ENCODE measurements at regions not wholly inside any gene's neighbourhood (a gene's known extent, or its start where the extent isn't known, plus 50 kb on each side); places are given as distances from the start of the nearest gene placed in this dataset.

- H3K36me3 ChIP-seq (ENCODE audit: insufficient read depth, low read length) = no peaks in the 10 kb centered on the region
- no peak overlapping the region for H3K9ac ChIP-seq (ENCODE audit: low read depth, low read length)
- no peaks in the 10 kb centered on the region for H3K4me1 ChIP-seq (ENCODE audit: insufficient read depth, low read length)
- 0 out of 2 replicates have a peak, but pooled peaks cover 3% of the 10 kb centered on the region for H3K9me3 ChIP-seq (ENCODE audit: control insufficient read depth, insufficient read depth, low read length)
These were observed 143.2 kb upstream of the PDE10A start for GRCh38 chr6:165806126-165806810.

GRCh38 chr6:165805636-165806035 is 142.6 kb upstream of the PDE10A start:
- H3K9me3 ChIP-seq (ENCODE audit: control insufficient read depth, insufficient read depth, low read length) = 0 out of 2 replicates have a peak, but pooled peaks cover 3% of the 10 kb centered on the region

GRCh38 chr6:165805067-165805555 is 142.1 kb upstream of the PDE10A start:
- Histone ChIP-seq H3K36me3 (ENCODE audit: insufficient read depth, low read length) (no peaks in the 10 kb centered on the region), H3K9me3 (ENCODE audit: control insufficient read depth, insufficient read depth, low read length) (0 out of 2 replicates have a peak, but pooled peaks cover 3% of the 10 kb centered on the region), H3K9ac (ENCODE audit: low read depth, low read length) (peak overlapping the region; percentile 47; the same call in 1 of the 2 replicates), H3K4me1 (ENCODE audit: insufficient read depth, low read length) (no peaks in the 10 kb centered on the region)

More at GRCh38 chr6:165805636-165806035, 142.6 kb upstream of the PDE10A start:
- Histone ChIP-seq H3K4me1 (ENCODE audit: insufficient read depth, low read length) (no peaks in the 10 kb centered on the region), H3K9ac (ENCODE audit: low read depth, low read length) (peak overlapping the region; percentile 47; the same call in 1 of the 2 replicates), H3K36me3 (ENCODE audit: insufficient read depth, low read length) (no peaks in the 10 kb centered on the region)

GRCh38 chr6:165804331-165805066 is 141.5 kb upstream of the PDE10A start:
- H3K36me3 ChIP-seq (ENCODE audit: insufficient read depth, low read length) = no peaks in the 10 kb centered on the region
- H3K4me1 ChIP-seq (ENCODE audit: insufficient read depth, low read length) = no peaks in the 10 kb centered on the region
- 0 out of 2 replicates have a peak, but pooled peaks cover 3% of the 10 kb centered on the region for H3K9me3 ChIP-seq (ENCODE audit: control insufficient read depth, insufficient read depth, low read length)
- H3K9ac ChIP-seq (ENCODE audit: low read depth, low read length) = peak overlapping the region; percentile 47; the same call in 1 of the 2 replicates

GRCh38 chr6:165800337-165800736 is 137.3 kb upstream of the PDE10A start:
- H3K4me1 ChIP-seq (ENCODE audit: insufficient read depth, low read length) = no peaks in the 10 kb centered on the region
- no peaks in the 10 kb centered on the region for H3K36me3 ChIP-seq (ENCODE audit: insufficient read depth, low read length)
- no peaks in the 10 kb centered on the region for H3K9me3 ChIP-seq (ENCODE audit: control insufficient read depth, insufficient read depth, low read length)
- no peak overlapping the region for H3K9ac ChIP-seq (ENCODE audit: low read depth, low read length)

- H3K4me1 ChIP-seq (ENCODE audit: insufficient read depth, low read length) = no peaks in the 10 kb centered on the region
- no peaks in the 10 kb centered on the region for H3K9me3 ChIP-seq (ENCODE audit: control insufficient read depth, insufficient read depth, low read length)
- H3K36me3 ChIP-seq (ENCODE audit: insufficient read depth, low read length) = no peaks in the 10 kb centered on the region
- no peak overlapping the region for H3K9ac ChIP-seq (ENCODE audit: low read depth, low read length)
These were observed 136.5 kb upstream of the PDE10A start for GRCh38 chr6:165799391-165800153.

DNA sequence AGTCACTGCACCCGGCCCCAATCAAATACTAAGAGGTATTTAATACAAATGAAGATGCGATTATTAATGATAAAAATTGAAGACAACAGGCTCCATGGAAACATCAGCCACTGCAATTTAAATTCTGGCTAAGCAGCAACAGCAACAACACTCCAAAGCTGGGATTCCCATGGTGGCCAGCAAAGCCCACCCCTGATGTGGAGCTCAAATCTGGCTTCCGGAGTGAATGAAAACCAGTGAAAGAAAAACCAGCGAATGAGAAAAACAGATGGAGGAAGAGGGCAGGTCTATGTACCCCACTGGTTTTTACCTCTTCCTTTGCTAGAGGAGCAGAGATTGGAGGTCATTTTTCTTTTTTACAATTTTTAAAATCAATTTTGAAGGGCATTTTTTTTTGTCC is 135.9 kb upstream of the PDE10A start:
- Histone ChIP-seq H3K36me3 (ENCODE audit: insufficient read depth, low read length) (no peaks in the 10 kb centered on the region), H3K4me1 (ENCODE audit: insufficient read depth, low read length) (no peaks in the 10 kb centered on the region), H3K9ac (ENCODE audit: low read depth, low read length) (no peak overlapping the region), H3K9me3 (ENCODE audit: control insufficient read depth, insufficient read depth, low read length) (no peaks in the 10 kb centered on the region)

- no peaks in the 10 kb centered on the region for H3K9me3 ChIP-seq (ENCODE audit: control insufficient read depth, insufficient read depth, low read length)
- H3K4me1 ChIP-seq (ENCODE audit: insufficient read depth, low read length) = no peaks in the 10 kb centered on the region
These were observed 131.1 kb upstream of the PDE10A start for GRCh38 chr6:165794179-165794601.

DNA sequence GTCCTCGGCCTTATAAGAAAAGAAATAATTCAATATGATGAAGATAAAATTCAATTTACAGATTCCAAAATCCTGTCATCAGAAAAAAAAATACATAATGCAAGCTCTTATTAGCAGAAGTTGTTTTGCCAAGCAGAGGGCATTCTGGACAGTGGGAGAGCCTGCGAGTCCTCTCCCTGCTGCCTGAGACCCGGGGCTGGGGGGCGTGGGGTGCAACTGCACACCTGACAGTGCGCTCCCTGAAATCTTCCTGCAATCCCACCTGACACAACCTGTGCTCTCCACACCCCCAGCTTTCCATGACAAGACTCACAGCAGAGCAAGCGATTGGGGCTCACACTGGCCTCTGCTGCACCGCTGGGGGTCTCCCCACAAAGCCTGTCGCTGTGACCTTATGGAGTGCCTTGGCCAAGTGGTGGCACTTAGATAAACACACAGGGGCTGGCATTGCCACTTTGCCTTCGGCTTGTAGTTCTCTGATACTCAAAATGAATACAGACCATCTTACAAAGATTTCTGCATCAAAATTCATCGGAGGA is 130.3 kb upstream of the PDE10A start:
- H3K36me3 ChIP-seq (ENCODE audit: insufficient read depth, low read length) = no peaks in the 10 kb centered on the region
- H3K4me1 ChIP-seq (ENCODE audit: insufficient read depth, low read length) = no peaks in the 10 kb centered on the region
- H3K9me3 ChIP-seq (ENCODE audit: control insufficient read depth, insufficient read depth, low read length) = no peaks in the 10 kb centered on the region
- H3K9ac ChIP-seq (ENCODE audit: low read depth, low read length) = no peak overlapping the region

More at GRCh38 chr6:165794179-165794601, 131.1 kb upstream of the PDE10A start:
- H3K9ac ChIP-seq (ENCODE audit: low read depth, low read length) = no peak overlapping the region
- no peaks in the 10 kb centered on the region for H3K36me3 ChIP-seq (ENCODE audit: insufficient read depth, low read length)

GRCh38 chr6:165791876-165792437 is 128.9 kb upstream of the PDE10A start:
- Histone ChIP-seq H3K9ac (ENCODE audit: low read depth, low read length) (no peak overlapping the region), H3K4me1 (ENCODE audit: insufficient read depth, low read length) (no peaks in the 10 kb centered on the region), H3K9me3 (ENCODE audit: control insufficient read depth, insufficient read depth, low read length) (no peaks in the 10 kb centered on the region), H3K36me3 (ENCODE audit: insufficient read depth, low read length) (no peaks in the 10 kb centered on the region)

- no peaks in the 10 kb centered on the region for H3K9me3 ChIP-seq (ENCODE audit: control insufficient read depth, insufficient read depth, low read length)
These were observed 128.3 kb upstream of the PDE10A start for GRCh38 chr6:165791306-165791705.

GRCh38 chr6:165782812-165783211 is 119.8 kb upstream of the PDE10A start:
- Histone ChIP-seq H3K9ac (ENCODE audit: low read depth, low read length) (no peak overlapping the region), H3K9me3 (ENCODE audit: control insufficient read depth, insufficient read depth, low read length) (no peaks in the 10 kb centered on the region), H3K36me3 (ENCODE audit: insufficient read depth, low read length) (no peaks in the 10 kb centered on the region), H3K4me1 (ENCODE audit: insufficient read depth, low read length) (no peaks in the 10 kb centered on the region)

More at GRCh38 chr6:165791306-165791705, 128.3 kb upstream of the PDE10A start:
- H3K9ac ChIP-seq (ENCODE audit: low read depth, low read length) = no peak overlapping the region
- H3K36me3 ChIP-seq (ENCODE audit: insufficient read depth, low read length) = no peaks in the 10 kb centered on the region
- H3K4me1 ChIP-seq (ENCODE audit: insufficient read depth, low read length) = no peaks in the 10 kb centered on the region

GRCh38 chr6:165782134-165782533 is 119.1 kb upstream of the PDE10A start:
- no peaks in the 10 kb centered on the region for H3K36me3 ChIP-seq (ENCODE audit: insufficient read depth, low read length)
- H3K4me1 ChIP-seq (ENCODE audit: insufficient read depth, low read length) = no peaks in the 10 kb centered on the region
- no peak overlapping the region for H3K9ac ChIP-seq (ENCODE audit: low read depth, low read length)
- H3K9me3 ChIP-seq (ENCODE audit: control insufficient read depth, insufficient read depth, low read length) = no peaks in the 10 kb centered on the region

- Histone ChIP-seq H3K9ac (ENCODE audit: low read depth, low read length) (no peak overlapping the region), H3K36me3 (ENCODE audit: insufficient read depth, low read length) (no peaks in the 10 kb centered on the region), H3K9me3 (ENCODE audit: control insufficient read depth, insufficient read depth, low read length) (no peaks in the 10 kb centered on the region), H3K4me1 (ENCODE audit: insufficient read depth, low read length) (no peaks in the 10 kb centered on the region)
These were observed 114.6 kb upstream of the PDE10A start for GRCh38 chr6:165777680-165778079.
